ENCODE measurements at regions not wholly inside any gene's neighbourhood (a gene's known extent, or its start where the extent isn't known, plus 50 kb on each side); places are given as distances from the start of the nearest gene placed in this dataset.

DNA sequence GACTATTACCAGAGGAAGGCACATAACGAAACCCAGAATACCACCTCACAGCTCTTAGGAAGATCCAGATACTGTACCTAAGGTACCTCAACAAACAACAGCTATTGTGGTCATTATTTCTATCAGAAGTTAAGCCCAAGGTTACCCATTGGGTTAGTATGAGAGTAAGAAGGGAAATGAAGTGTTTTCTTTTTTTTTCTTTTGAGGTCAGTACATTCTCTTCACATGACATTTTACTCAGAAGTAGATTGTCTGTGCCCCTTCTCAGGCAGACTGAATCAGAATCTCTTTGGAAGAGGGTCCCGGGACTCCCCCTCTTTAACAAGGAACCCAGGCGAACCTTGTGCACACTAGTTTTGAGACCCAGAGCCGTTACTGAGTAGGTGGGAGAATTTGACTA, 233.7 kb upstream of the CXCR4 start:
- Histone ChIP-seq H3K14ac (ENCODE audit: insufficient read depth, low read length) (no peak overlapping the region), H3K4ac (ENCODE audit: low read depth, low read length) (no peak overlapping the region), H2BK15ac (ENCODE audit: low read depth, low read length) (no peak overlapping the region), H3K9ac (ENCODE audit: extremely low read depth, insufficient read length, low read length) (no peak overlapping the region), H2BK12ac (ENCODE audit: insufficient read length, low read depth, low read length) (no peak overlapping the region), H3K56ac (ENCODE audit: insufficient read length, low read depth, low read length) (no peak overlapping the region), H3K23ac (ENCODE audit: insufficient read length, low read depth, low read length) (no peak overlapping the region), H2BK20ac (ENCODE audit: low read depth, low read length, poor library complexity, severe bottlenecking) (no peak overlapping the region), H3K23me2 (ENCODE audit: insufficient read length, low read depth, low read length, poor library complexity, severe bottlenecking) (no peaks in the 10 kb centered on the region), H4K91ac (ENCODE audit: insufficient read length, low read depth, low read length) (no peak overlapping the region), H4K5ac (ENCODE audit: insufficient read length, low read depth, low read length) (no peak overlapping the region), H4K20me1 (ENCODE audit: control insufficient read depth, insufficient read depth, insufficient read length) (no peaks in the 10 kb centered on the region), H3T11ph (ENCODE audit: low read length) (no peak overlapping the region), H2BK120ac (ENCODE audit: low read depth, low read length, poor library complexity, severe bottlenecking) (no peak overlapping the region), H2BK5ac (ENCODE audit: insufficient read length, low read length) (no peak overlapping the region), H2AFZ (ENCODE audit: low read length) (no peak overlapping the region), H3K4me2 (ENCODE audit: insufficient read depth, insufficient read length, low read length) (no peak overlapping the region), H3K27ac (ENCODE audit: insufficient read length, low read depth, low read length) (no peak overlapping the region), H3K79me2 (ENCODE audit: insufficient read depth, low read length) (no peaks in the 10 kb centered on the region), H4K8ac (replicated peaks; ENCODE audit: insufficient read length, low read depth, low read length) (no peak overlapping the region), H3K18ac (ENCODE audit: insufficient read length, low read depth, low read length) (no peak overlapping the region), H2AK5ac (ENCODE audit: insufficient read length, low read length) (no peak overlapping the region), H3K27me3 (ENCODE audit: insufficient read depth, low read length) (no peaks in the 10 kb centered on the region), H3K4me1 (ENCODE audit: insufficient read depth, low read length) (no peaks in the 10 kb centered on the region), H3K9me3 (ENCODE audit: control insufficient read depth, low read depth, low read length) (no peaks in the 10 kb centered on the region), H3K79me1 (ENCODE audit: insufficient read depth, low read depth, low read length, poor library complexity, severe bottlenecking) (no peaks in the 10 kb centered on the region)
- peaks cover 0 to 2% (median 2%) of the 10 kb centered on the region in 3 experiments; a peak in 4 of 7 replicates for H3K36me3 Mint-ChIP-seq (ENCODE audit: insufficient read depth in 1 of 3, low read depth in 3 of 3)
- no CpG with 5 or more reads among the region's 4 CpGs for WGBS (ENCODE audit: extremely low coverage, insufficient read length, low lambda C conversion rate)
- no peaks in the 10 kb centered on the region; a peak in 1 of 5 replicates for H3K9me3 Mint-ChIP-seq
- H3K4me1 Mint-ChIP-seq: no peaks in the 10 kb centered on the region
- H3K27me3 Mint-ChIP-seq (ENCODE audit: low read depth): no peaks in the 10 kb centered on the region
- H3K4me3 Mint-ChIP-seq: no peak overlapping the region
- no peak overlapping the region for H3K27ac Mint-ChIP-seq
- no peak for DNase-seq
- TF ChIP-seq, protein P1, sequence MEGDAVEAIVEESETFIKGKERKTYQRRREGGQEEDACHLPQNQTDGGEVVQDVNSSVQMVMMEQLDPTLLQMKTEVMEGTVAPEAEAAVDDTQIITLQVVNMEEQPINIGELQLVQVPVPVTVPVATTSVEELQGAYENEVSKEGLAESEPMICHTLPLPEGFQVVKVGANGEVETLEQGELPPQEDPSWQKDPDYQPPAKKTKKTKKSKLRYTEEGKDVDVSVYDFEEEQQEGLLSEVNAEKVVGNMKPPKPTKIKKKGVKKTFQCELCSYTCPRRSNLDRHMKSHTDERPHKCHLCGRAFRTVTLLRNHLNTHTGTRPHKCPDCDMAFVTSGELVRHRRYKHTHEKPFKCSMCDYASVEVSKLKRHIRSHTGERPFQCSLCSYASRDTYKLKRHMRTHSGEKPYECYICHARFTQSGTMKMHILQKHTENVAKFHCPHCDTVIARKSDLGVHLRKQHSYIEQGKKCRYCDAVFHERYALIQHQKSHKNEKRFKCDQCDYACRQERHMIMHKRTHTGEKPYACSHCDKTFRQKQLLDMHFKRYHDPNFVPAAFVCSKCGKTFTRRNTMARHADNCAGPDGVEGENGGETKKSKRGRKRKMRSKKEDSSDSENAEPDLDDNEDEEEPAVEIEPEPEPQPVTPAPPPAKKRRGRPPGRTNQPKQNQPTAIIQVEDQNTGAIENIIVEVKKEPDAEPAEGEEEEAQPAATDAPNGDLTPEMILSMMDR (conservative IDR thresholded peaks at IDR 0.05): no peak
